ENCODE measurements at regions not wholly inside any gene's neighbourhood (a gene's known extent, or its start where the extent isn't known, plus 50 kb on each side); places are given as distances from the start of the nearest gene placed in this dataset.

DNA sequence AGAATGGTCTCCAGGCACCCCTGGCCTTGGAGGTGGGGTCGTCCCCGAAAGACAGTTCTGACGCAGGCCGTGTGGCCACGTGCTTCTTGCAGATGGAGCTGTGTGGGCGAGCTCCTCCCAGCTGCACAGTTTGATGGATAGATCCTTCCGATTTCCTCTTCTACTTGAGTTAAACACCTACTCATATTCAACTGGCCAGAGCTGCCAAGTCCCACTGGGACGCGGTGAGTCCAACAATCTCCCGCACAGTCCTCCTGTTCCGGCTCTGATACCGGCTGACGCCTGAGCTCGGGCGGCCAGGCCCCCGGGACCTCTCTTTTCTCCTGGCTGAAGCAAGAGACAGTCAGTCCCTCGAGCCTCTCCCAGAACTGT, 57.9 kb upstream of the DACT2 start (continued):
- TF ChIP-seq, protein P1, sequence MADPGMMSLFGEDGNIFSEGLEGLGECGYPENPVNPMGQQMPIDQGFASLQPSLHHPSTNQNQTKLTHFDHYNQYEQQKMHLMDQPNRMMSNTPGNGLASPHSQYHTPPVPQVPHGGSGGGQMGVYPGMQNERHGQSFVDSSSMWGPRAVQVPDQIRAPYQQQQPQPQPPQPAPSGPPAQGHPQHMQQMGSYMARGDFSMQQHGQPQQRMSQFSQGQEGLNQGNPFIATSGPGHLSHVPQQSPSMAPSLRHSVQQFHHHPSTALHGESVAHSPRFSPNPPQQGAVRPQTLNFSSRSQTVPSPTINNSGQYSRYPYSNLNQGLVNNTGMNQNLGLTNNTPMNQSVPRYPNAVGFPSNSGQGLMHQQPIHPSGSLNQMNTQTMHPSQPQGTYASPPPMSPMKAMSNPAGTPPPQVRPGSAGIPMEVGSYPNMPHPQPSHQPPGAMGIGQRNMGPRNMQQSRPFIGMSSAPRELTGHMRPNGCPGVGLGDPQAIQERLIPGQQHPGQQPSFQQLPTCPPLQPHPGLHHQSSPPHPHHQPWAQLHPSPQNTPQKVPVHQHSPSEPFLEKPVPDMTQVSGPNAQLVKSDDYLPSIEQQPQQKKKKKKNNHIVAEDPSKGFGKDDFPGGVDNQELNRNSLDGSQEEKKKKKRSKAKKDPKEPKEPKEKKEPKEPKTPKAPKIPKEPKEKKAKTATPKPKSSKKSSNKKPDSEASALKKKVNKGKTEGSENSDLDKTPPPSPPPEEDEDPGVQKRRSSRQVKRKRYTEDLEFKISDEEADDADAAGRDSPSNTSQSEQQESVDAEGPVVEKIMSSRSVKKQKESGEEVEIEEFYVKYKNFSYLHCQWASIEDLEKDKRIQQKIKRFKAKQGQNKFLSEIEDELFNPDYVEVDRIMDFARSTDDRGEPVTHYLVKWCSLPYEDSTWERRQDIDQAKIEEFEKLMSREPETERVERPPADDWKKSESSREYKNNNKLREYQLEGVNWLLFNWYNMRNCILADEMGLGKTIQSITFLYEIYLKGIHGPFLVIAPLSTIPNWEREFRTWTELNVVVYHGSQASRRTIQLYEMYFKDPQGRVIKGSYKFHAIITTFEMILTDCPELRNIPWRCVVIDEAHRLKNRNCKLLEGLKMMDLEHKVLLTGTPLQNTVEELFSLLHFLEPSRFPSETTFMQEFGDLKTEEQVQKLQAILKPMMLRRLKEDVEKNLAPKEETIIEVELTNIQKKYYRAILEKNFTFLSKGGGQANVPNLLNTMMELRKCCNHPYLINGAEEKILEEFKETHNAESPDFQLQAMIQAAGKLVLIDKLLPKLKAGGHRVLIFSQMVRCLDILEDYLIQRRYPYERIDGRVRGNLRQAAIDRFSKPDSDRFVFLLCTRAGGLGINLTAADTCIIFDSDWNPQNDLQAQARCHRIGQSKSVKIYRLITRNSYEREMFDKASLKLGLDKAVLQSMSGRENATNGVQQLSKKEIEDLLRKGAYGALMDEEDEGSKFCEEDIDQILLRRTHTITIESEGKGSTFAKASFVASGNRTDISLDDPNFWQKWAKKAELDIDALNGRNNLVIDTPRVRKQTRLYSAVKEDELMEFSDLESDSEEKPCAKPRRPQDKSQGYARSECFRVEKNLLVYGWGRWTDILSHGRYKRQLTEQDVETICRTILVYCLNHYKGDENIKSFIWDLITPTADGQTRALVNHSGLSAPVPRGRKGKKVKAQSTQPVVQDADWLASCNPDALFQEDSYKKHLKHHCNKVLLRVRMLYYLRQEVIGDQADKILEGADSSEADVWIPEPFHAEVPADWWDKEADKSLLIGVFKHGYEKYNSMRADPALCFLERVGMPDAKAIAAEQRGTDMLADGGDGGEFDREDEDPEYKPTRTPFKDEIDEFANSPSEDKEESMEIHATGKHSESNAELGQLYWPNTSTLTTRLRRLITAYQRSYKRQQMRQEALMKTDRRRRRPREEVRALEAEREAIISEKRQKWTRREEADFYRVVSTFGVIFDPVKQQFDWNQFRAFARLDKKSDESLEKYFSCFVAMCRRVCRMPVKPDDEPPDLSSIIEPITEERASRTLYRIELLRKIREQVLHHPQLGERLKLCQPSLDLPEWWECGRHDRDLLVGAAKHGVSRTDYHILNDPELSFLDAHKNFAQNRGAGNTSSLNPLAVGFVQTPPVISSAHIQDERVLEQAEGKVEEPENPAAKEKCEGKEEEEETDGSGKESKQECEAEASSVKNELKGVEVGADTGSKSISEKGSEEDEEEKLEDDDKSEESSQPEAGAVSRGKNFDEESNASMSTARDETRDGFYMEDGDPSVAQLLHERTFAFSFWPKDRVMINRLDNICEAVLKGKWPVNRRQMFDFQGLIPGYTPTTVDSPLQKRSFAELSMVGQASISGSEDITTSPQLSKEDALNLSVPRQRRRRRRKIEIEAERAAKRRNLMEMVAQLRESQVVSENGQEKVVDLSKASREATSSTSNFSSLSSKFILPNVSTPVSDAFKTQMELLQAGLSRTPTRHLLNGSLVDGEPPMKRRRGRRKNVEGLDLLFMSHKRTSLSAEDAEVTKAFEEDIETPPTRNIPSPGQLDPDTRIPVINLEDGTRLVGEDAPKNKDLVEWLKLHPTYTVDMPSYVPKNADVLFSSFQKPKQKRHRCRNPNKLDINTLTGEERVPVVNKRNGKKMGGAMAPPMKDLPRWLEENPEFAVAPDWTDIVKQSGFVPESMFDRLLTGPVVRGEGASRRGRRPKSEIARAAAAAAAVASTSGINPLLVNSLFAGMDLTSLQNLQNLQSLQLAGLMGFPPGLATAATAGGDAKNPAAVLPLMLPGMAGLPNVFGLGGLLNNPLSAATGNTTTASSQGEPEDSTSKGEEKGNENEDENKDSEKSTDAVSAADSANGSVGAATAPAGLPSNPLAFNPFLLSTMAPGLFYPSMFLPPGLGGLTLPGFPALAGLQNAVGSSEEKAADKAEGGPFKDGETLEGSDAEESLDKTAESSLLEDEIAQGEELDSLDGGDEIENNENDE (IDR thresholded peaks at IDR 0.05; ENCODE audit: insufficient replicate concordance, low read length), result no peak
- TF ChIP-seq TAF1 (IDR thresholded peaks at IDR 0.05; ENCODE audit: low read depth, low read length), result no peak
- no peak for TF ChIP-seq POLR2A (IDR thresholded peaks at IDR 0.05; ENCODE audit: control extremely low read depth in 1 of 2, low read depth in 2 of 2, low read length in 2 of 2)
- TF ChIP-seq RBBP5 (IDR thresholded peaks at IDR 0.05; ENCODE audit: borderline replicate concordance, low read depth, low read length), result no peak
- TF ChIP-seq SUZ12 (IDR thresholded peaks at IDR 0.05; ENCODE audit: low read length), result no peak
- no peak for TF ChIP-seq CREB1 (IDR thresholded peaks at IDR 0.05)
- TF ChIP-seq SP1 (IDR thresholded peaks at IDR 0.05; ENCODE audit: low read depth, low read length), result no peak
- no peak for TF ChIP-seq HDAC2 (IDR thresholded peaks at IDR 0.05; ENCODE audit: borderline replicate concordance in 1 of 2, low read depth in 2 of 2, low read length in 2 of 2)
- TF ChIP-seq POU5F1 (IDR thresholded peaks at IDR 0.05; ENCODE audit: low read depth, low read length), result no peak
- no peak for TF ChIP-seq NRF1 (IDR thresholded peaks at IDR 0.05; ENCODE audit: low read depth, low read length)
- TF ChIP-seq CBX8 (IDR thresholded peaks at IDR 0.05; ENCODE audit: borderline replicate concordance, low read depth, low read length), result no peak
- no peak for TF ChIP-seq MAFK (IDR thresholded peaks at IDR 0.05; ENCODE audit: low read depth, low read length)
